Spinal cord (tissue), 9 donors: ENCODE measurements at regions not wholly inside any gene's neighbourhood (a gene's known extent, or its start where the extent isn't known, plus 50 kb on each side); places are given as distances from the start of the nearest gene placed in this dataset.
A peak's percentile ranks its signal among the peaks of the same experiment; 100 is the strongest.
"Not testable (repeated sequence)": the region's sequence is repeated elsewhere in the genome, so short reads cannot be mapped to it uniquely, and the experiment has no call there.

Source experiments
- DNase-seq, 6 donors: peaks; one replicate each; pipeline versions ENCODE4 v3.0.0 to v3.0.0-alpha.2; 2013 to 2015; ENCODE audit warnings: low spot score in 6 of 6, low read depth in 4 of 6
- H3K27ac ChIP-seq: one replicate; pipeline ENCODE4 v1.5.1; 2013; ENCODE audit warnings: low read depth, low read length, control low read depth
- H3K27me3 ChIP-seq: one replicate; pipeline ENCODE4 v1.6.1; 2013; ENCODE audit warnings: low read length; ENCODE audit not compliant: control insufficient read depth, insufficient read depth
- H3K36me3 ChIP-seq: one replicate; pipeline ENCODE4 v1.6.1; 2013; ENCODE audit warnings: low read length; ENCODE audit not compliant: control insufficient read depth, insufficient read depth
- H3K4me1 ChIP-seq: one replicate; pipeline ENCODE4 v1.6.1; 2013; ENCODE audit warnings: low read length; ENCODE audit not compliant: control insufficient read depth, insufficient read depth
- H3K4me3 ChIP-seq: one replicate; pipeline ENCODE4 v1.5.1; 2013; ENCODE audit warnings: low read depth, low read length, control low read depth
- H3K9me3 ChIP-seq: one replicate; pipeline ENCODE4 v1.6.1; 2013; ENCODE audit warnings: low read length; ENCODE audit not compliant: control insufficient read depth, insufficient read depth
- WGBS: methylation state at CpG from one replicate; pipeline ENCODE4 v1.1.5; 2013; ENCODE audit warnings: missing lambda C conversion rate; ENCODE audit not compliant: insufficient coverage; 5-methylcytosine and 5-hydroxymethylcytosine counted together
- donor health status: healthy.

- Histone ChIP-seq H3K4me1 (no peaks in the 10 kb centered on the region), H3K36me3 (no peaks in the 10 kb centered on the region), H3K27ac (no peak overlapping the region), H3K4me3 (no peak overlapping the region), H3K27me3 (no peaks in the 10 kb centered on the region), H3K9me3 (no peaks in the 10 kb centered on the region)
- DNase-seq = peak in 5 of 6 donors; percentile 10 to 90 (median 23)
- WGBS = 43% methylated on average over 4 of the region's 6 CpGs
Observed at GRCh38 chr4:10866666-10867065, 182.1 kb upstream of the CLNK start.

- DNase-seq = no peak
- H3K27ac ChIP-seq = no peak overlapping the region
- H3K9me3 ChIP-seq = no peaks in the 10 kb centered on the region
- no peaks in the 10 kb centered on the region for H3K27me3 ChIP-seq
- H3K36me3 ChIP-seq = no peaks in the 10 kb centered on the region
- H3K4me3 ChIP-seq = no peak overlapping the region
- H3K4me1 ChIP-seq = no peaks in the 10 kb centered on the region
- WGBS = no CpG with 5 or more reads among the region's 3 CpGs
Observed at GRCh38 chr4:10861036-10861435, 176.5 kb upstream of the CLNK start.

DNA sequence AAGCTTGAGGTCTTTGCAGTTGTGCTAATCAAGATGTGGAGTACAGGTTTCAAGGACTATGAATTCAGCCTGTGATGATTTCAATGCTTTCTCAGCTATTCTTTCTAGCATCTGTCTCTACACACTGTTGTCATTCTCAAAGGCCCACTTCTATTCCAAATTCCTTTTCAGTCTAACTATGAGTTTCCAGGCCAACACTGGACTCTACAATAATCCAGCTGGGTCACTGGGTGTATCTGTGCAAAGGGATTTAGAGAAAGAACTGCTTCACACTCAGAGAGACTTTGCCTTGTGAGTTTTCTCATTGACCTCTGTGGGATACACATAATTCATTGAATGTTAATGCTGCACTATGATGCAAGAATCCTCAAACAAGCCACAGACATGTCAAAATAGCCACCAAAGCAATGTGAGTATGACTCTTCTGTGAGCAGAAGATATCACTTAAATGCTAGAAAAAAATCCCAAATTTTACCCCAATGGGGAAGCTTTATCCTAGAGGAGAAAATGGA, 171.8 kb upstream of the CLNK start:
- Histone ChIP-seq H3K36me3 (no peaks in the 10 kb centered on the region), H3K4me1 (no peaks in the 10 kb centered on the region), H3K27me3 (no peaks in the 10 kb centered on the region), H3K9me3 (no peaks in the 10 kb centered on the region), H3K4me3 (no peak overlapping the region), H3K27ac (no peak overlapping the region)
- DNase-seq = no peak

DNA sequence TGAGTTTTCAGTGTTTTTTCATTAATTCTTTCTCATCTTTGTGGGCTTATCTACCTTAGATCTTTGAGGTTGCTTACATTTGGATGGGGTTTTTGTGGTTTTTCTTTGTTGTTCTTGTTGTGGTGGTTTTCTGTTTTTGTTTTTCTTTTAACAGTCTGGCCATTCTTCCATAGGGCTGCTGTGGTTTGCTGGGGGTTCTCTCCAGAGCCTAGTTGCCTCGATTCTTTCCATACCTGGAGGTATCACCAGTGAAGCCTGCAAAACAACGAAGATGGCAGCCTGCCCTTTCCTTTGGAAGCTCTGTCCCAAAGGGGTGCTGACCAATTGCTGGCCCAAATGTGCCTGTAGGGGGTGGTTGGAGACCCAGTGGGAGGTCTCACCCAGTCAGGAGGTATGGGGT, 168.6 kb upstream of the CLNK start:
- 96% methylated on average over 2 of the region's 2 CpGs for WGBS
- H3K36me3 ChIP-seq = no peaks in the 10 kb centered on the region
- no peak overlapping the region for H3K27ac ChIP-seq
- H3K9me3 ChIP-seq = no peaks in the 10 kb centered on the region
- H3K27me3 ChIP-seq = no peaks in the 10 kb centered on the region
- no peak for DNase-seq
- no peaks in the 10 kb centered on the region for H3K4me1 ChIP-seq
- H3K4me3 ChIP-seq = no peak overlapping the region

- Histone ChIP-seq H3K4me3 (no peak overlapping the region), H3K4me1 (no peaks in the 10 kb centered on the region), H3K27ac (no peak overlapping the region), H3K36me3 (no peaks in the 10 kb centered on the region), H3K9me3 (no peaks in the 10 kb centered on the region), H3K27me3 (no peaks in the 10 kb centered on the region)
- no CpG with 5 or more reads among the region's 4 CpGs for WGBS
- DNase-seq = no peak
Observed at GRCh38 chr4:10841697-10842096, 157.1 kb upstream of the CLNK start.

- Histone ChIP-seq H3K27me3 (no peaks in the 10 kb centered on the region), H3K4me1 (no peaks in the 10 kb centered on the region), H3K9me3 (no peaks in the 10 kb centered on the region), H3K36me3 (no peaks in the 10 kb centered on the region), H3K4me3 (no peak overlapping the region), H3K27ac (no peak overlapping the region)
- DNase-seq = peak in 2 of 6 donors; percentile 35 to 69
- WGBS = 69% methylated on average over 2 of the region's 3 CpGs
Observed at GRCh38 chr4:10837151-10837550, 152.6 kb upstream of the CLNK start.

DNA sequence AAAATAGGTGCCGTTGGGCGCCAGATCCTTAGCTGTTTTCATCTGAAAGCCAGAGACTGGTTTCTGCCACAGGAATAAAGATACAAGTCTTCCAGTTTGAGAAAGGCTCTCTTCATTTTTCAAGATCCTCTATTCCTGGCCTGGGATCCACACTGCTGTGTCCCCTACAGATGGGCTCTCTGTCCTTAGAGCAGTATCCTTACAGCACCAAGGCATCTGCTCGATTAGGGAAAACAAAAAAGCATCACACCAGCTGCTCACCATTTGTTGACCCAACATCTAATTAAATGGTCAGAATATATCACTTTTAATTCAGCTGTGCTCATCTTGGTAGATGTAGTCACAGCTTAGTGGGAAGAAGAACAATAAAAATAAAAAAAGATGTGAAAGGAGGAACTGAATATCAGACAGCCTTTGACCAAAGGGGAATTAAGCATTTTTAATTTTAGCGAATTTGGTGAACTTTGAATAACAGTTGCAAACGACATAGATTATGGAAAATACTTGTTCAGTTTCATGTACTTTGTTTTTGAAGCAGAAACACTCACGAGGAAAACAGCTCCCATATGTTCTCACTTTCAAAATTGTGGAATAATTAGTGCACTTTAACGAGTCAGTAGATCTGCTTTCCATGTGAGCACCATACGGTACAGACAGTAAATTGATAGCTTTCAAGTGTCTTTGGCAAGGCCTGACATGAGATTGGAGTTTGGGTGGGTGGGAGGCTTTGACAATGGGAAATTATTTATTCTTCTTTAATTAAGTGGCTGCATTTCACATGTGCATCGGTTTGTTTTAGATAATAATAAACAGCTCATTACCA, 148.4 kb upstream of the CLNK start:
- WGBS = 59% methylated on average over 6 of the region's 9 CpGs
- DNase-seq = peak in 3 of 6 donors; percentile 19 to 93 (median 80)
- H3K27ac ChIP-seq = no peak overlapping the region

GRCh38 chr4:10831727-10832408, 147.3 kb upstream of the CLNK start:
- Histone ChIP-seq H3K27ac (no peak overlapping the region), H3K4me1 (no peaks in the 10 kb centered on the region), H3K4me3 (no peak overlapping the region), H3K36me3 (no peaks in the 10 kb centered on the region), H3K9me3 (no peaks in the 10 kb centered on the region), H3K27me3 (no peaks in the 10 kb centered on the region)
- no CpG with 5 or more reads among the region's 2 CpGs for WGBS
- DNase-seq = no peak

More for the DNA sequence above, 148.4 kb upstream of the CLNK start:
- Histone ChIP-seq H3K4me1 (no peaks in the 10 kb centered on the region), H3K9me3 (no peaks in the 10 kb centered on the region), H3K4me3 (no peak overlapping the region), H3K36me3 (no peaks in the 10 kb centered on the region), H3K27me3 (no peaks in the 10 kb centered on the region)

DNA sequence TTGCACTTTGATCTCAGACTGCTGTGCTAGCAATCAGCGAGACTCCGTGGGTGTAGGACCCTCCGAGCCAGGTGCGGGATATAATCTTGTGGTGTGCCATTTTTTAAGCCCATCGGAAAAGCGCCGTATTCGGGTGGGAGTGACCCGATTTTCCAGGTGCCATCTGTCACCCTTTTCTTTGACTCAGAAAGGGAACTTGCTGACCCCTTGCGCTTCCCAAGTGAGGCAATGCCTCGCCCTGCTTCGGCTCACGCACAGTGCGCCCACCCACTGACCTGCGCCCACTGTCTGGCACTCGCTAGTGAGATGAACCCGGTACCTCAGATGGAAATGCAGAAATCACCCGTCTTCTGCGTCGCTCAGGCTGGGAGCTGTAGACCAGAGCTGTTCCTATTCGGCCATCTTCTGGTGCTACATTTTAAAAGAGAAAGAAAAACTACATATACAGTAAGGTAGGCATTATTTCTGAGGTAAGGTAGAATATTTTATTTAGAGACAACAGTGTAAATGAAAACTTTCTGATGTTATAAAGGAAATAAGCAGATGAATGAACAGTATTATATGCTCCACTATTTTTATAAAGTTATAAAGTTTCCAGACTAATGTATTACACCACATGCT, 144.5 kb upstream of the CLNK start:
- 95% methylated on average over 16 of the region's 21 CpGs for WGBS
- not testable (repeated sequence) for DNase-seq, H3K9me3 ChIP-seq, H3K27me3 ChIP-seq, H3K27ac ChIP-seq, H3K36me3 ChIP-seq, H3K4me3 ChIP-seq, H3K4me1 ChIP-seq
